Fibroblast of lung (primary cell): ENCODE measurements at regions not wholly inside any gene's neighbourhood (a gene's known extent, or its start where the extent isn't known, plus 50 kb on each side); places are given as distances from the start of the nearest gene placed in this dataset.

ENCODE experiments used
- CTCF ChIP-seq, 2 donors: IDR thresholded peaks in 1 of 2; conservative IDR thresholded peaks in 1 of 2; 1 replicate in 1 of 2; 2 replicates in 1 of 2; pipeline ENCODE4 v1.5.1; 2011 to 2012; ENCODE audit warnings: low read length in 2 of 2, control low read depth in 1 of 2, inconsistent platforms in 1 of 2, low read depth in 1 of 2, mild to moderate bottlenecking in 1 of 2
- EZH2 ChIP-seq: IDR thresholded peaks from 2 replicates; pipeline ENCODE4 v1.5.1; 2012; ENCODE audit warnings: low read length, control low read depth, mild to moderate bottlenecking; ENCODE audit errors: missing control alignments

- TF ChIP-seq EZH2 (no peak), CTCF (conservative IDR thresholded peaks at IDR 0.05 in 1 of 2, IDR thresholded peaks at IDR 0.05 in 1 of 2; ENCODE audit: low read depth in 1 of 2, low read length in 2 of 2) (no peak)
Observed at GRCh38 chr2:122388208-122388607, 632.8 kb downstream of the TSN start.
